ENCODE measurements at regions not wholly inside any gene's neighbourhood (a gene's known extent, or its start where the extent isn't known, plus 50 kb on each side); places are given as distances from the start of the nearest gene placed in this dataset.

GRCh38 chr15:61318802-61319525, 89.9 kb upstream of the RORA start:
- no peak for DNase-seq

DNA sequence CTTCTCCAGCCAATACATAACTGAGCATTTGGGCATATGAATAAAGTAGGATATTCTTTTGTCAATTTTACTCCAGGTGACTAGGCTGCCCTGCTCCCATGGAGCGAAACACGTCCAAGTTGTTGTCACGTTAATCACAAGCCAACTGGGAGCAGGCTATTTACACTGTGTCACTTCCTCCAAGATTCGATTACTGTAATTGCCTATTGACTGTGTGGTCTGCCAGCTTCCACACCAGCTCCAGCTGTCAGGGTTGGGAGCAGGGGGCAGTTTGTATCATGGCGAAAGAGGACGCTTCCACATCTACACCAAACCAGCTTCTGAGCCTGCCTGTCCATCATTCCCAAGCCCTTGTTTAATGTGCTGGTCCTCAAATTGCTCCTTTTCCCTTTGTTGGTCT, 89.2 kb upstream of the RORA start:
- no peak for DNase-seq

DNA sequence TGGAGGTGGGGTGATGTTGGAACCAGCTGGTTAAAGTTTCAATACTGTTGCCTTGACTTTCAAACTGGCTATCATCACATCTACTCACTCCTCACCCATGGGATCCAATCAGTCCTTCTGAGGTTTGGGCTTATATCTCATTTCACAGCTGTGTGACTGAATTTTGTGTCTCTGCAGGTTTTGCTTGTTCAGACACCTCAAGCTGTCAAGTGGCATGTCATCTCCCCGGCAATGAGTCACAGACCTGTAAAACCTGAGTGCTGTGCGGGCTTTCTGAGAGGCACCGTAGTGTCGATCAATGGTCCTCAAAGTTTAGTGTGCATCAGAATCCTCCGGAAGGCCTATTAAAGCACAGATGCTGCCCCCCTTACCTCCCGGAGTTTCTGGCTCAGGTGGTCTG, 86.4 kb upstream of the RORA start:
- DNase-seq = no peak

- no peak for DNase-seq
Observed at GRCh38 chr15:61314427-61314826, 85.3 kb upstream of the RORA start.

DNA sequence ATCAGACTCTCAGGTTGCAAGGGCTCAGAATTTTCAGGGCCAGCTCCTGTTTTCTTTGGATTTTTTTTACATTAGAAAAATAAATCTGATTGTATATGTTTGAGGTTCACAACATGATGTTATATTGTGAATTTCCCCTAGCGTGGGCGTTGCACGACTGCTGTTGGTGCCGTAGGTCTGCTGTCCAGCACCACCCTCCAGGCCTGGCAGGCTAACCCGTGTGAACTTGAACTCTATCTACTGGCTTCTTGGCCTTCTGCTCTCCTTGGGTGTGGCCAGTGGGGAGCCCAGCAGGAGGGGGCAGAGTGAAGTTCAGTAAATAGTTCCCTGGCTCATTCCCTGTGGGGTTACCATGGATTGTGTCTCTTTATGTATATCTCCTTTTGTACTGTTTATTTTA, 80.5 kb upstream of the RORA start:
- no peak for DNase-seq

- DNase-seq = no peak
Observed at GRCh38 chr15:61309031-61309511, 80.0 kb upstream of the RORA start.

DNA sequence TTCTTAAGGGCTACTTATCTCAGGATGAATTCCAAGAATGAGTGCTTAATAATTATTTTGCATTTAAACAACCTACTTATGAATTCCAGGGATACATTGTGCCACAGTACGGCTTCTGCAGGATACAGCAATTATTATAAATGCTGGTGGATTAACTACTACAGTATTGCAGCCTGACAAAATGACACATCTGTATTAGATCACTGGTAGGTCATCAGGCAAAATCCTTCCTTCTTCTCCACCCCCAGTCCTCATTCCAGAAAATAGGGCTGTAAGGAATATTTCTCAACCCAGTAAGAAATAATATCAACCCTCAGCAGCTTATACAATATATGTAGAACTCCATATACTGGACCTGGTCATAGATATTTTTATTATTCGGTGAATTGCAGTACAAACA, 79.3 kb upstream of the RORA start:
- no peak for DNase-seq

DNA sequence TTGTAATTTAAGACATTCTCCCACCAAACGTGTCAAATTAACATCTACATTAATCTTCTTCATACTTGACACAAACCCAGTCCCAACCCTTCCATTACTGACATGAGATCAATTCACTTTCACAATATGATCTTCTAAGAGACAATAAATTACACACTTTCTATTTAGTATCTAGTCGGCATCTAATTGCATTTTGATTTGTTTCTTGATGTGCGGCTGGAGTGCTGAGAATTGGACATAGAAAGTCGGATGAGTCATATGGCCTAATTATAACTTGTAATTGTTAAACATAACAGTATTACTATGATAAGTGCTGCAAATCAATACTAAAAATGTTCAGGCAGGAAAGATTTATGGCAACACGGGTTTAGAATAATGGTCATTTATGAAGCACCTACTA, 78.4 kb upstream of the RORA start:
- no peak for DNase-seq

DNA sequence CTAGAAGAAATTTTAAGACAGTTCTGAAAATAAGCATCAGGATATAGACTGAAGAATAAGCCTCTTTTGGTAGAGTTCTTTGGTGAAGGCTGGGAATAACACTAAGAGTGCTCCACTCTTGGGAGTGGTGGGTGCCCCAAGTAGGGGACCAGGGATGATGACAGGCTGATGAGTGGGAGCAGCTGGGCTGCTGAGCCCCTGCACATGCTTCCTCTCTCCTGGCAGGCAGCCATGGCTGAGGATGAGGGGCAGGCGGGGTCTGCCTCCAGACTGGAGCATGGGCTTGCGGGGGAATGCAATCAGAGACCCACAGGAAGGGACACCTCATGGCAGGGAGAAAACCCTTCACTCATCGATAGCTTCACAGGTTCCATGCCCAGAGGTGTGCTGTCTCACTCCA, 72.6 kb upstream of the RORA start:
- no peak for DNase-seq

GRCh38 chr15:61299075-61299763, 70.1 kb upstream of the RORA start:
- no peak for DNase-seq

GRCh38 chr15:61295239-61295638, 66.1 kb upstream of the RORA start:
- no peak for DNase-seq

DNA sequence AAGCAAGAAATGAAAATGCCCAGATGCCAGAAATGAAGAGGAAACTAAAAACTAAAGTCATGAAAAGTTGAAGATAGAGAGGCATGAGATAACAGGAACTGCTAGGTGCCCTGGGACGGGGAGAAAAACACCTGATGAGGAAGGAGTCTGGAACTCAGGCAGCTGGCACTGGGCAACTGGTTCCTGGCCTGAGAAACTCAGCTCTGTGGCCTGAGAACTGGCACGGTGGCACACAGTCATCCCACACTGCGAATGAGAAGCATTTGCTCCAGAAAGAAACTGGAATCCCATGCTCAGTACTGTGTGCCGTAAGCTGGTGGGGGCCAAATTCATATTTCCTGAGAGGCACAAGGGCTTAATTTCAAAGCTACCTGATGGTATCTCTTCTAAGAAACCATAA, 53.6 kb upstream of the RORA start:
- no peak for DNase-seq

DNA sequence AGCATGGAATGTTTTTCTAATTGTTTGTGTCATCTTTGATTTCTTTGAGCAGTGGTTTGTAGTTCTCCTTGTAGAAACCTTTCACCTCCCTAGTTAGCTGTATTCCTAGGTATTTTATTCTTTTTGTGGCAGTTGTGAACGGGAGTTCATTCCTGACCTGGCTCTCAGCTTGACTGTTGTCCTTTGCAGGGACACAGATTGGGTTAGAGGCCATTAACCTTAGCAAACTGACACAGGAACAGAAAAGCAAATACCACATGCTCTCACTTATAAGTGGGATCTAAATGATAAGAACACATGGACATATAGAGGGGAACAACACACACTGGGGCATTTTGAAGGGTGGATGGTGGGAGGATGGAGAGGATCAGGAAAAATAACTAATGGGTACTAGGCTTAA, 52.2 kb upstream of the RORA start:
- DNase-seq = no peak

Data from stimulated activated CD4-positive, alpha-beta T cell treated with anti-CD3 and anti-CD28 coated beads, Interleukin-4, amount 100 ng/mL, for 4 hours (primary cell).